ENCODE measurements at regions not wholly inside any gene's neighbourhood (a gene's known extent, or its start where the extent isn't known, plus 50 kb on each side); places are given as distances from the start of the nearest gene placed in this dataset.

DNA sequence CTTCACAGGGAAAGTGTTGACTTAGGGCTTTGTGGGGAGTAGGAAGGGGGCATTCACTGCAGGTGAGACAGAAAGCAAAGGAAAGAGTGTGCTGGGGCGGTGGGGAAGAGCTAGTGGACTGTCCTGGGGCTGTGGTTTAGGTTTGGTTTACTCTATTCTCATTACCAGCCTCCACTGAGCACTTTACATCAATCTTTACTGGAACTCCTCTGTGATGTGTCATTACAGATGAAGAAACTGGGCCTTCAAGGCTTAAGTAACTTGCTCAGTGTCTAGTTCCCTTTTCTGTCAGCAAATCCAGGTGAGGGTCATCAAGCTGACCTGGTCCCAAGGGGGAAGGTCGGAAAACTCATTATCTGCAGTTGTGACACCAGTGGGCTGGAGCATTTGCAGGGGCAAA, 120.2 kb upstream of the PFN2 start (continued):
- TF ChIP-seq, protein P1, sequence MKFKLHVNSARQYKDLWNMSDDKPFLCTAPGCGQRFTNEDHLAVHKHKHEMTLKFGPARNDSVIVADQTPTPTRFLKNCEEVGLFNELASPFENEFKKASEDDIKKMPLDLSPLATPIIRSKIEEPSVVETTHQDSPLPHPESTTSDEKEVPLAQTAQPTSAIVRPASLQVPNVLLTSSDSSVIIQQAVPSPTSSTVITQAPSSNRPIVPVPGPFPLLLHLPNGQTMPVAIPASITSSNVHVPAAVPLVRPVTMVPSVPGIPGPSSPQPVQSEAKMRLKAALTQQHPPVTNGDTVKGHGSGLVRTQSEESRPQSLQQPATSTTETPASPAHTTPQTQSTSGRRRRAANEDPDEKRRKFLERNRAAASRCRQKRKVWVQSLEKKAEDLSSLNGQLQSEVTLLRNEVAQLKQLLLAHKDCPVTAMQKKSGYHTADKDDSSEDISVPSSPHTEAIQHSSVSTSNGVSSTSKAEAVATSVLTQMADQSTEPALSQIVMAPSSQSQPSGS (CRISPR knock-in tag; IDR thresholded peaks at IDR 0.05) = no peak
- TF ChIP-seq, protein P2, sequence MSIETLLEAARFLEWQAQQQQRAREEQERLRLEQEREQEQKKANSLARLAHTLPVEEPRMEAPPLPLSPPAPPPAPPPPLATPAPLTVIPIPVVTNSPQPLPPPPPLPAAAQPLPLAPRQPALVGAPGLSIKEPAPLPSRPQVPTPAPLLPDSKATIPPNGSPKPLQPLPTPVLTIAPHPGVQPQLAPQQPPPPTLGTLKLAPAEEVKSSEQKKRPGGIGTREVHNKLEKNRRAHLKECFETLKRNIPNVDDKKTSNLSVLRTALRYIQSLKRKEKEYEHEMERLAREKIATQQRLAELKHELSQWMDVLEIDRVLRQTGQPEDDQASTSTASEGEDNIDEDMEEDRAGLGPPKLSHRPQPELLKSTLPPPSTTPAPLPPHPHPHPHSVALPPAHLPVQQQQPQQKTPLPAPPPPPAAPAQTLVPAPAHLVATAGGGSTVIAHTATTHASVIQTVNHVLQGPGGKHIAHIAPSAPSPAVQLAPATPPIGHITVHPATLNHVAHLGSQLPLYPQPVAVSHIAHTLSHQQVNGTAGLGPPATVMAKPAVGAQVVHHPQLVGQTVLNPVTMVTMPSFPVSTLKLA (conservative IDR thresholded peaks at IDR 0.05) = no peak
- no peak for TF ChIP-seq CHCHD3 (CRISPR knock-in tag; IDR thresholded peaks at IDR 0.05)
- TF ChIP-seq ZNF699 (CRISPR knock-in tag; IDR thresholded peaks at IDR 0.05; ENCODE audit: insufficient replicate concordance) = no peak

DNA sequence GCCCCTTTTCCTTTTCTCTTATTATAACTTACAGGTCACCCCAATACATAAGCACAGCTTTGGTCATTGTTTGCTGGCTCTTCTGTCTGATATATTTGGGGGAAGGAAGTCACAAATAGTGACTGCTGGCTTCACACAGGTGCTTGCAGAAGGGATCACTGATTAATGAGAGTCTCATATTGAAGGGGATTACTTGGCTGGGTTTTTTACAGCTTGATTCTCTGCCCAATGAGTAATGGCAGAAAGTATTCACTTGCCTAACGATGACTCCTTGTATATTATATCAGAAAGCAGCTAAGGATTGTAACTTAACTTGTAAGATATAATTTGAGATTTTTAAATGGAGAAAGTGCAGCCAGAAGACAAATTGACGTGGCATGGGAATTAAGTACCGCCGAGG, 119.3 kb upstream of the PFN2 start:
- H3K4me2 ChIP-seq (ENCODE audit: insufficient read depth, low read length) = no peak overlapping the region
- no peaks in the 10 kb centered on the region for H3K9me1 ChIP-seq (ENCODE audit: control insufficient read depth, insufficient read depth, low read length)
- no peaks in the 10 kb centered on the region for H3K79me2 ChIP-seq (ENCODE audit: control insufficient read depth, insufficient read depth, low read length)
- in situ Hi-C loops (cut with MboI) (no loop called here), intact Hi-C loops (cut with micrococcal nuclease) (no loop called here)
- DNase-seq (ENCODE audit: extremely low read depth in 1 of 4, low spot score in 3 of 4) (no peak), FAIRE-seq (no peak), ATAC-seq (no peak)
- ChIA-PET CTCF (ENCODE audit: low intra/inter-chr PET ratio) (no interaction called here), POLR2A (interaction anchor here (1.6 kb wide), 1 partner anchor 10 kb away, joined by 5 read pairs; no protein-coding TSS in a partner anchor)
- H3K36me3 ChIP-seq (ENCODE audit: control insufficient read depth, insufficient read depth, low read length) = no peaks in the 10 kb centered on the region
- no peak overlapping the region for H3K4me3 ChIP-seq
- H3K27me3 ChIP-seq (ENCODE audit: control insufficient read depth in 2 of 2, insufficient read depth in 2 of 2, low read length in 2 of 2) = peaks cover 0 to 21% of the 10 kb centered on the region in 2 experiments; a peak in 3 of 5 replicates
- H3K27ac ChIP-seq (ENCODE audit: extremely low read depth, low read depth, low read length) = no peak overlapping the region
- 0% methylated on average over 4 of the region's 4 CpGs for WGBS (ENCODE audit: insufficient coverage, low coverage, missing lambda C conversion rate)
- no peaks in the 10 kb centered on the region for H3K4me1 ChIP-seq (replicated peaks in 1 of 2; ENCODE audit: control insufficient read depth in 2 of 2, insufficient read depth in 2 of 2, low read length in 2 of 2)
- H2AFZ ChIP-seq (ENCODE audit: low read depth, low read length) = no peak overlapping the region
- no TSS peak for BruUV-seq (replicated peaks)
- no peak overlapping the region for H3K9ac ChIP-seq (ENCODE audit: insufficient read depth in 1 of 2, low read depth in 2 of 2, low read length in 2 of 2)
- no peaks in the 10 kb centered on the region for H4K20me1 ChIP-seq (replicated peaks; ENCODE audit: control insufficient read depth, insufficient read depth, low read length)
- no peaks in the 10 kb centered on the region for H3K9me3 ChIP-seq (replicated peaks; ENCODE audit: control insufficient read depth, insufficient read depth, low read depth, low read length)
- no peak for TF ChIP-seq ZNF583 (CRISPR knock-in tag; IDR thresholded peaks at IDR 0.05)
- no peak for TF ChIP-seq EZH2 (IDR thresholded peaks at IDR 0.05; ENCODE audit: borderline replicate concordance, low read depth, low read length)
- TF ChIP-seq, protein P3, sequence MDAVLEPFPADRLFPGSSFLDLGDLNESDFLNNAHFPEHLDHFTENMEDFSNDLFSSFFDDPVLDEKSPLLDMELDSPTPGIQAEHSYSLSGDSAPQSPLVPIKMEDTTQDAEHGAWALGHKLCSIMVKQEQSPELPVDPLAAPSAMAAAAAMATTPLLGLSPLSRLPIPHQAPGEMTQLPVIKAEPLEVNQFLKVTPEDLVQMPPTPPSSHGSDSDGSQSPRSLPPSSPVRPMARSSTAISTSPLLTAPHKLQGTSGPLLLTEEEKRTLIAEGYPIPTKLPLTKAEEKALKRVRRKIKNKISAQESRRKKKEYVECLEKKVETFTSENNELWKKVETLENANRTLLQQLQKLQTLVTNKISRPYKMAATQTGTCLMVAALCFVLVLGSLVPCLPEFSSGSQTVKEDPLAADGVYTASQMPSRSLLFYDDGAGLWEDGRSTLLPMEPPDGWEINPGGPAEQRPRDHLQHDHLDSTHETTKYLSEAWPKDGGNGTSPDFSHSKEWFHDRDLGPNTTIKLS (IDR thresholded peaks at IDR 0.05; ENCODE audit: borderline replicate concordance, low read depth) = no peak
- TF ChIP-seq SRSF3 (IDR thresholded peaks at IDR 0.05; ENCODE audit: insufficient read depth, low read length) = no peak
- TF ChIP-seq SMARCE1 (IDR thresholded peaks at IDR 0.05) = no peak
- TF ChIP-seq ZNF324 (CRISPR knock-in tag; IDR thresholded peaks at IDR 0.05) = no peak
- TF ChIP-seq MAFG (tag; conservative IDR thresholded peaks at IDR 0.05) = no peak
- TF ChIP-seq, protein P4, sequence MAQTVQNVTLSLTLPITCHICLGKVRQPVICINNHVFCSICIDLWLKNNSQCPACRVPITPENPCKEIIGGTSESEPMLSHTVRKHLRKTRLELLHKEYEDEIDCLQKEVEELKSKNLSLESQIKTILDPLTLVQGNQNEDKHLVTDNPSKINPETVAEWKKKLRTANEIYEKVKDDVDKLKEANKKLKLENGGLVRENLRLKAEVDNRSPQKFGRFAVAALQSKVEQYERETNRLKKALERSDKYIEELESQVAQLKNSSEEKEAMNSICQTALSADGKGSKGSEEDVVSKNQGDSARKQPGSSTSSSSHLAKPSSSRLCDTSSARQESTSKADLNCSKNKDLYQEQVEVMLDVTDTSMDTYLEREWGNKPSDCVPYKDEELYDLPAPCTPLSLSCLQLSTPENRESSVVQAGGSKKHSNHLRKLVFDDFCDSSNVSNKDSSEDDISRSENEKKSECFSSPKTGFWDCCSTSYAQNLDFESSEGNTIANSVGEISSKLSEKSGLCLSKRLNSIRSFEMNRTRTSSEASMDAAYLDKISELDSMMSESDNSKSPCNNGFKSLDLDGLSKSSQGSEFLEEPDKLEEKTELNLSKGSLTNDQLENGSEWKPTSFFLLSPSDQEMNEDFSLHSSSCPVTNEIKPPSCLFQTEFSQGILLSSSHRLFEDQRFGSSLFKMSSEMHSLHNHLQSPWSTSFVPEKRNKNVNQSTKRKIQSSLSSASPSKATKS (CRISPR knock-in tag; IDR thresholded peaks at IDR 0.05) = no peak
- TF ChIP-seq FOXK1 (CRISPR knock-in tag; IDR thresholded peaks at IDR 0.05; ENCODE audit: borderline replicate concordance) = no peak
- no peak for TF ChIP-seq NFRKB (IDR thresholded peaks at IDR 0.05; ENCODE audit: low read depth)
- TF ChIP-seq FOXK2 (conservative IDR thresholded peaks at IDR 0.05 in 1 of 2, IDR thresholded peaks at IDR 0.05 in 1 of 2; ENCODE audit: low read depth in 2 of 2) = no peak
- no peak for TF ChIP-seq NFIC (IDR thresholded peaks at IDR 0.05)
- no peak for TF ChIP-seq ELF4 (CRISPR knock-in tag; IDR thresholded peaks at IDR 0.05)
